GM21360 (cell line): ENCODE measurements at regions not wholly inside any gene's neighbourhood (a gene's known extent, or its start where the extent isn't known, plus 50 kb on each side); places are given as distances from the start of the nearest gene placed in this dataset.

Experiments used
- ATAC-seq: cut with Tn5 transposase; IDR thresholded peaks from one replicate; pipeline ENCODE4 v1.9.1; 2021; ENCODE audit warnings: mild to moderate bottlenecking, moderate library complexity; ENCODE audit not compliant: unreplicated experiment

DNA sequence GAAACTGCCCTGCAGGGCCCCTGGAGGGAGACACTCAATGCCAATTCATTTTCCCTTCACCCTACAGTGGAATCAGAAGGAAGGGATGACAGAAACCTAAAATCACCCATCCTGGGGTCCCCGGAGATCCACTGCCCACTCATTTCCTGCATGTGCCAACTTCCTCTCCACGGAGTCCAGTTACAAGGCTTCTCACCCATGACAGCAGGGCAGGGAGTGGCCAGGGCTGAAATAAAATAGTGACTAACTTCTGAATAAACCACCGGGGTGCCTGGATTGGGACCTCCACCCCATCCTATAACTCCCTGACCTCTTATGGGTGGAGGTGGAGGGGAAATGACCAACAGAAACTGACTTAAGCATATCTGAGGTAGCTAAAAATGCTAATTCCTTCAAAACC, 362.3 kb downstream of the MAFB start:
- ATAC-seq: no peak

DNA sequence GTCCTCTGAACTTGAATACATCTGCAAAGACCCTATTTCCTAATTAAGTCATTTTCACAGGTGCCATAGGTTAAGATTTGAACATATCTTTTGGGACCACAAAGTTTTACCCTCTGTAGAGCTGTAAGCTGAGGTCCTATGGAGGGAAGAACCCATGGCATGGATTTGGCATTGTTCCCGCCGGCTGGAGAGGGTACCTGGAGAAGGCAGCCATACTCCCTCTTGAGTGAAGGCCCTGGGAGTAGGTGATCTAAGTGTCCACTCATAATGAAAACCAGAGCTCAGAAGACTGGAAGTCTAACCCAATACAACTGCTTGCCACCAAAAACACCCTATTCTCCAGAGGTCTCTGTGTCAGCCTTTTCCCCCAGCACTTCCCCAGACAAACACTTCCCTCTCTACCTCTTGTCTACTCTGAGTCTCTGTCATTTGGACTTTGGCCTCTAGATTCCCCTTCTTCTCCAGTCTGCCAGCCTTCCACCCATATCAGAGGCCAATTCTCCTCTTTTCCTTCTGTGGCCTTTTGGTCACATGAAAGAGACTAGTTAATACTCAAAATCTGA, 363.9 kb downstream of the MAFB start:
- ATAC-seq: no peak

DNA sequence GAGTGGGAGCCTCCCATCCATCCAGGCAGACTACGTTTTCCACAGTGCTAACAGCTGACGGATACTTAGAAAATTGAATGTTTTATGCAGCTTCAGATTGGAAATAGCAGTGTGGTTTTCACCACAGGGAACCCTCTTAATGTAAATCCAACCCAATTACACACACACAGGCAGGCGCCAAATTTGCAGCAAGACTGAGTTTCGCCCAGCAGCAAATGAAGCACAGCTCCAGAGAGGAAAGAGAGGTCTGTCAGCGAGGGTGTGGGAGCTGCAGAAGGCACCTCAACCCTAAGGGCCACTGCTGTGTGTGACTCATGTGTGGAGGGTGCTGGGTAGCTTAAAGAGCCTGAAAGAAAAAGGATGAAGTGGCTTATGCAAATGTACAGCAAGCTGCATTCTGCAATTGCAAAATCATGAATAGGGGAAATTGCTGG, 365.7 kb downstream of the MAFB start:
- ATAC-seq: no peak

DNA sequence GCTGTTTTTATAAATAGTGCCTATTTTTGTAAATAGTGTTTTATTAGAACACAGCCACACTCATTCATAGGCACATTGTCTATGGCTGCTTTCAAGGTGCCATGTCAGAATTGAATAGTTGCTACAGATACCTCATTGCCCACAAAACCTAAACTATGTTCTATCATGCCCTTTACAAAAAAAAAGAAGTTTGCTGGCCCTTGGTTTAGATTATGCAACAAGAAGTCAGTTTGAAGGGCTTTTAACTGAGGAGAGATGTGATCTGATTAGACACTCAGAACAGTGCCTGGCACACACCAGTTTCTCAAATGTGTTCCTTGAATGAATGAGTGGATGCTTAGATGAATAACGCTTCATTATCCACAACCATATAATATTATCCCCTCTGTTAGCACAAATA, 366.1 kb downstream of the MAFB start:
- no peak for ATAC-seq

DNA sequence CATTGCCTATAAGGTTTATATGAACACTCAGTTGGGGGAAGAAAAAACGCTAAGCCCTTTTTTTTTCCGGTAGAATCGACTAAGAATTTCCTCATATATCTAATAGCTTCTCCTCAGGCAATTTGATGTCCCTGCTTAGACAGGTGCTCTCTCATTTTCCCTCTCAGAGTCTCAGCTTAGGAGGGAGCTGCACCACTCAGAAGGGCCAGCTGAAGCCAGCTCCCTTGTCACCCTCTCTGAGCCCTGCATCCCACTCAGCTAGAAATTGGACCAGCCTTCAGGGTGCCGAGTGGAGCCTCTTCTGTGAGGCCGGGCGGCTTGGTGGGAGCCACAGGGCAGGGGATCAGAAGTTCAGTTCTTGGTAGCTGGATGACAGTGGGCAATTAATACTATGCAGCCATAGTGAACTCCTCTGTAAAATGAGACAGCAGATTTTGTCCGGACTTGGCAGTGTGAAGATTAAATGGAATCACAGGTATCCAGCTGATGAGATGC, 368.5 kb downstream of the MAFB start:
- ATAC-seq: no peak

DNA sequence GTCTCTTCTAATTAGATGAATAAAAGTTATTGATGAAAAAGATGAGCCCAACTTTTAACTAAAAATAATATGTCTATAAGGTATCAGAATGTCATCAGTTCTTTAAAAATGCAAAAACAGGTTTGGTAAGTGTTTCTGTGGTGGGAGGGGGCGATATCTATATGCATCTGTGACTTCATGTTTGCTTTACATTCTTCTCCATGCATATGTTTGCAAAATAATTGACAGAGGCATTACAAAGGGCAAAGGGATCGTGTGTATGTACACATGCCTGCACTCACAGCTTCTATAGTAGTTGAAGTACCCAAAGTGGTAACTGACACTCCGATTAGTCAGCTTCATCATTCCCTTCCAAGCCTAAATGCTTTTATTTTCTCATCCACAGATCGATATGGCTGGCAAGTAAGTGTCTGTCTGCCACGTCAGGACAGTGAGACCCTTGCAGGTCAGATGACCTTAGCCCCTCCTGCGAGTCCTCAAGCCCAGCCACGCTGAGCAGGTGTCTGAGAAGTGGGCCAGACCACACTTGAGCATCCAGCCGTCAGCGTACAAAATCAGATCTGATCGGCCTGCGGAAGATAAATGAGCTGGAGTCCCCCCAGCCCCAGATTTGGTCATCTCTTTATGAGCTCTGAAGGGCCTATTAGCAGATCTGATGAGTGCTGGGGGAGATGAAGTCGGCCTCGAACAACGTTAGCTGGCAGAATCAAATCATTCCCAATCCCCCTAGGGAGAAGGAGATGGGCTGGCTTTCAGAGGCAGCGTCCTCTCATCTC, 369.1 kb downstream of the MAFB start:
- ATAC-seq: no peak

DNA sequence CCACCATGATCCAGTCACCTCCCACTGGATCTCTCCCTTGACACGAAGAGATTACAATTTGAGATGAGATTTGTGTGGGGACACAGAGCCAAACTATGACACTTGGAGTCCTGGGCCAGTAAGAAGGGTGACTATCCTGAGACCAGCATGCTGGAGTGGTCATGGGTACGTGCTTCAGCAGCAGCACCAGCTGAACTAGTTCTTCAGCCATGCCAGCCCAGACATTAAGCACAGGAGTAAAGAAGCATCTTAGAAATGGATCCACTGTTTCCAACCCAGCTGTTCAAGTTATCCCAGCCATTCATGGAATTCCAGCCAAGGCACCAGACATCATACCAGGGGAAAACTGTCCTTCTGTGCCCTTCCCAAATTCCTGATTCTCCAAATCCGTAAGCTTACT, 370.0 kb downstream of the MAFB start:
- no peak for ATAC-seq

DNA sequence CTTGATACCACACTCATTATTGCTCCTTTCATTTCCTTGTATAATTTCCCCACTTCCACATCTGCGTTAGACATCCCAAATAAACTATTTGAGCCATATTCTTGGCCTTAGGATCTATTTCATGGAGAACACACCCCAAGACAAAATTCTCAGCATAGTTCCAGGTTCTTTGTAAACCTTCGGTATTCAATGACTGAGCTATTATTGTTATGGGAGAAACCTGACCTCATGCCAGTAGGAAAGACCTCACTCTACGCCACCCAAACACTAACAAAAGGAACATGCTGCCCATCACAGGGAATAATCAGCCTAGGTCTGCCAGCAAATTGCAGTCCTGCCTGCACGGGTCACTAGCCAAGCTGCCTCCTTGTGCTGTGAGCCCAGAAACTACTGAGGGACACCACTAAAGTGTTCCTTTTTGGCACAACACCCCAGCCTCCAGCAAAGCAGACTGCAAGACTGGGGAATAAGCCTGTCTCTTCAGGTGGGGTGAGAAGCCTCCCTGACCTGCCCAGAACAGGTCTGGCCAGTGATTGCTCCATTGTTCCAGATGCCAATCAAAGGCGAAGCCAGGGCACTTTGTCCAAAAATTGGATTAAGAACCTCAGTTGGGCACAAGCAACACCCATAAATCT, 371.8 kb downstream of the MAFB start:
- no peak for ATAC-seq

DNA sequence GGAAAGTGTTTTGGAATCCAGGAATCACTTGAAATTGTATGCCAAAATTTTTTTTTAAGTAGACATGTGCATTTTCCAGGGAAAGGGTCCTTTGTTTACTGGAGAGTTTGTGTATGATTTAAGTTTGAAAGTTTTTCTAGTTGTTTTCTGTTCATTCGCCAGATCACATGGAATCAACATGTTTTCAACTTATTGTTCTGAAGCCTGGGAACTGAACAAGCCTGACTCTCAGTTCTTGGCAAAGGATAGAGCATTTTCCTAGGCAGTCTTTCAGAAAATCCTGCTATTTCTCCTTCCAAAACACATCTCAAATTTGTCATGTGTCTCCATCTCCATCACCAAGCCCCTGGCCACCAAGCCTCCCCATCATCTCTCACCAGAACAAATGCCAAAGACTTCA, 374.8 kb downstream of the MAFB start:
- no peak for ATAC-seq

DNA sequence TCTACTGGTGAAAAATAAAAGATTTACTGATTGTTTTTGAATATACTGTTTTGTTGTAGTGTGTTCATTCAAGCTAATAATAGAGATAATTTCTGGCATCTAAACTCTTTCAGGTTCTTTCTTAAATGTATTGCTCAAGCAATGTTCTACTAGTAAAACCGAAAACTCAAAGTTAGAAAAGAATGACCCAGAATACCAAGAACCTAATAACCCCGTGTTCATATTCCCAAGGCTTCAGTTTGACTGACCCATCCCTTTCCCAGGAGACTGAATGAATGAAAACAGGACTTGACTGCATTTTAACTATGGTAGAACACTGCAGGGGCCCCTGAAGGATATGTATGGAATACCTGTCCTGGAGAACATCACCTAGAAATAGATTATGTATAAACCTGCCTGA, 375.3 kb downstream of the MAFB start:
- no peak for ATAC-seq

DNA sequence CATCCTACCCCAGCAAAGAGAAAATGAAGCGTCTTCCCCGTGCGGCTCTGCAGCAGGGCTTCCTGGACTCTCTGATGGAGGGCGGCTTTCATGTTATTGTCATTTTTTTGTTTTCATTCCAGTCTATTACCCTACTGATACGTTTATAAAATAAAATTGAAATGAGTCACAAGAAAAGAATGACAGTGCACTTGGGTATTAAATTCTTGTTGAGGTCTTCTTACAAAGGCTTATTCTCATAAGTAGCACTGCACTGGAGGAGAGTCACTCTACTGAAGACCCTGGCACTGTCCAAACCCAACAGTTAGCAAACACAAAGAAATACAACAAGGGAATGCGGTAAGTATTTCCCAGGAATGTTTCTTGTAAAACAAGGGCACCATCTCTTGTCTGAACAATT, 379.3 kb downstream of the MAFB start:
- no peak for ATAC-seq

DNA sequence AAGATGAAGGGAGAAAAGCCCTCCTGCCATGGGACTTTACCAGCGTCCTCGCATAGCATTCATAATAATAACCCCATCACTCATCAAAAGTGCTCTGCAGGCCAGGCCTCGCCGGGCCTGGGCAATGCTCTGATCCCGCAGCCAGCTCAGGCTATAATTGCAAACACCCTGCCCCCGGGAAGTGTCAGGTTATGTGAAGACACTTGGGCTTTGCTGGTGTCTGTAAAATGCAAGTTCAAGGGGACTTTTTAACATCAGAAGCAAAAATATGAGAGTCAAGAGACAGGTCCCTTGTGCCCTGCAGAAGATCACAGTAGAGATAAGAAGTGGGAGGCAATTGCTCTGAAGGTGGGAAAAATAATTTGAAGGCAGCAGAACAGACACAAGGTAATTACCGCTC, 381.0 kb downstream of the MAFB start:
- ATAC-seq: no peak

DNA sequence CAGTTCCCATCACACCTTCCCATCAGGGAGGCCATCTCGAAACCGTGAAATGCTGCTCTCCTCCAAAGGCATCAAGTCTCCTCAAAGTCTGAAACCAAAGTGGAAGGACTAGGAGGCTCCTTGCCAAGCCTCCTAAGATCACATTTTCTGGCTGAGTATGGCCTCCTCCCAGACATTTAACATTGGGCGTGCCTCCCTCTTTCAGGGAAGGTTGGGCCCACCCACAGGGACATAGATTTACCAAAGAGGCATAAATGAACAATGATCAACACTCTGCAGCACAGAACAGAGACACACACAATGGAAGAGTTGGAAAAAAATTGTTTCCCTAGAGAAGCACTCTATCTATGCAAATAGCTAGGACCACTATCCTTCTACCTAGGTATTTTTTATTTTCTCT, 381.8 kb downstream of the MAFB start:
- ATAC-seq: no peak

DNA sequence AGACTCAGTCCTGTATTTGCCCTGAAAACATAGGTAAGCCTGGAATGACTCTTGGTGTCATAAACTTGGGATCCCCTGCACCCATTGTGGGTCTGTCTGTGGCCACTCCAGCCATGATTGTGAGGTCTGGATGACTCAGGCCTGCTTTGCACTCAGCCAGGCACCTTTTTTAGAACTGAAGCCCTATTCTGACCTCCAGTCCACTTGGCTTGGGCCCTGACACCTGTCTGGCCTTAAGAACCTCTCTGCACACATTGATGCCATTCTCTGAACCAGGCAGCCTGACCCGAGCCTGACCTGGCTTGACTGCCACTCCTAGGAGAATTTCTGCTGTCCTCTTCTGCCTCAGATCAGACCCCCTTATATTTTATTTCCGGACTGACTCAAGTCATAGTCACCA, 383.7 kb downstream of the MAFB start:
- ATAC-seq: no peak

DNA sequence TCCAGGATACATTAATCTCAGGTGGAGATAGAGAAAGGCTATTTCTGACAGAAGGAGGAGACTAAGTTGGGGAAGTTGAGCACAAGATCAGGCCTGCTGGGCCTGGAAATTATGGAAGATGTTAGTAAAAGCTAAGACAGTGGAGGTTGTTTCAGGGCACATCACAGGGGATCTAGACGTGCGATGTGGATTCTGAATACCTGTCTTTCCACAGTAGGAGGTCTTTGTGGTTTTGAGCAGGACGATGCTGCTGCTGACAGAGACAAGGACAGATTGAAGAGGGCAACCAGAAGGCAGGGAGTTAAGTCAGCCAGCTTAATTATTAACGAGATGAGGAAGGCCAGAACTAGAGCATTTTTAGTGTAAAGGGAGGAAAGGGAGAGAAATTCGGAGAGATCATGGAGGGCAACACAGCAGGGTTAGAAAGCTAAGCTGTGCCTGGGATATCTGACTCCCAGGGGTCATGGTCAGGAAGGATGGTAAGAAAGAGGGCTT, 384.9 kb downstream of the MAFB start:
- ATAC-seq: no peak

DNA sequence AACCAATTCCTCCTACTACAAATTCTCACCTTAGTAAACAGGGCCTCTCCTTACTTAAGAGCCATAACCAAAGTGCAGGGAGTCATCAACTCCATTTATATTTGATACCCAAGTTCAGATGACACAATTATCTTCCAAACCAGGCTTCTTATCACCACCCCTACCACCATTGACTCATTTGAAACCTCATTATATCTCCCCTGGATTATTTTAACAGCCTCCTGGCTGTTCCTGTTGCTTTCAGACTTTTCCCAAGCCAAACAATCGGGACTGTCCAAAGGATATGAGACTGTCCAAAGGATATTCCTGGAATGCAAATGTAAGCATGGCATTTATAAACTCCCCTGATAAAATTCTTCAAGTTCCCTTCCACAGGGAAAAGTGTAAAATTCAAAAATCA, 394.3 kb downstream of the MAFB start:
- ATAC-seq: no peak

DNA sequence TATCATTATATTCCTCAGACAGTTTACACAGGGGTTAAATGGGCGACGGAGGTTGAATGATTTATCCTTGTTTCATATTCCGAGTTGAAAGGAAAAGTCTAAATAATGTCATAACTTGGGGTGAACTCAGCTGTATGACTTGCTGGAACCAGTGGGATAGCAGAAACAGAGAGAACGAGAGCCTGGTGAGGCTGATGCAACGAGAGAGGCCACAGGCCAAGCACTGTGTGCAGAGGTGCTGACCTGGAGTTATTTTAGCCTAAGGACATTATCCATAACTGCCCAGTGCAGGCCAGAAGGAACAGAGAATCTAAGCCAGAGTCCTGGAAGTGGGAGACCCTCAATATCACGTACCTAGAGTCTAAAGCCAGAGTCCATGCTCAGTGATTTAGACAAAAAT, 394.9 kb downstream of the MAFB start:
- no peak for ATAC-seq

DNA sequence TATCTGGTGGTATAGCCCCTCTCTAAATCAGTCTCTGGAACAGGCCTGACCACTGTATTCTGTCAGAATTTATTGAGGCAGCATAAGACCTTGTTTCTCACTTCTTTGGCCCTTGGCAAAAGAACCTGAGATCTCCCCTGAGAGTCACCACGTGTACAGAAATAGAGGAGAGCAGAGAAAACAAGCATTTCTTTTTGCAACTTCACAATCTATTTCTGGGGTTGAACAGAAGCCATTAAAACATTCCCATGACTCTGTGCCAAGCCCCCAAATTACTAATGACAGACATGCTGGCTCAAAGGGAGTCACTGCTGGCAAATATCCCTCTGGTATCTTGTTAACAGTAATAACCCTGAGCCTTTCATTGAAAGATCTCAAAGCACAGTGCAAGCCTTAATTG, 395.3 kb downstream of the MAFB start:
- ATAC-seq: no peak

DNA sequence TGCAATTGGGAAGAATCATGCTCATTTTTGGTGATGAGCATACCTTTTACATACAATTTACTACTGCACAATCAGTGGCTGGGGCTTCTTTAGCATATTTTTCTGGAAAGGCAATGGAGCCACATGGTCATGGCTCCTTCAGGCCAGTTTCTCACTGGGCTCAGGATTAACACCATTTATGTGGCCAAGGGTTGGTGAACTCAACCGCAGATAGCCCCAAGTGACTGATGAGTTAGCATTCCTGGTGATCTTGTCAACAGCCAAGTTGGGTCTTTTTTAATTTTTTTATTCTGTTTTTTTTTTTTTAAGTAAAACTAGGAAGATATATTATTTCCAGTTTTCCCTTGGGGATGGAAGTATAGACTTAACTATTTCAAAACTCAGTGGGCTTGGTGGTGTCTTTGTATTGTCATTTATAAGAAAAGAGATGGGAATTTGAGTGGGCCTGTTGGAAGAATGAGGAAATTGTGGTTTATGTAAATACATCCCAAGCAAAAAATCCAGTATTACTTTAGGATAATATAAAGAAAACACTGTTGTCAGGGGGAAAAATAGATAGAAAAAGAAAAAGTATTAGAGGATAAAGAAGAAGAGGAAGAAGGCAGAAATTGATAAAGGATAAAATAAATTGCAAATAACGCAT, 397.4 kb downstream of the MAFB start:
- ATAC-seq: no peak

DNA sequence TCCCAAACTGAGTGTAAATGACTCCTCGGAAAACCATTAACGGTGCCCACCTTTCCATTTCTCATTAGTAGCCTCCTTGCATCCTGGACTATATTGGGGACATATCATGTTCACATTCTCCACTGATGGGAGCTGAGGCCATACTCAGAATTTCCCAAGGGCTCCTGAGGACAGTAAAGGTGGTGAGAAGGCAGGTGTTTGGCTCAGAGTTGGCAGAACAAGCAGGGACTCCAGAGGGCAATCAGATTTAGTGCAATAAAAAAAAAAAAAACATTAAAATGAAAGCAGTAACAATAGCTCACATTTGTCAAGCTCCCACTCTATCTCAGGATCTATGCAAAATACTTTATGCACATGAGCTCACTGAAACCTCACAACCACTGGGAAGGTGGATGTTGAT, 401.4 kb downstream of the MAFB start:
- no peak for ATAC-seq

DNA sequence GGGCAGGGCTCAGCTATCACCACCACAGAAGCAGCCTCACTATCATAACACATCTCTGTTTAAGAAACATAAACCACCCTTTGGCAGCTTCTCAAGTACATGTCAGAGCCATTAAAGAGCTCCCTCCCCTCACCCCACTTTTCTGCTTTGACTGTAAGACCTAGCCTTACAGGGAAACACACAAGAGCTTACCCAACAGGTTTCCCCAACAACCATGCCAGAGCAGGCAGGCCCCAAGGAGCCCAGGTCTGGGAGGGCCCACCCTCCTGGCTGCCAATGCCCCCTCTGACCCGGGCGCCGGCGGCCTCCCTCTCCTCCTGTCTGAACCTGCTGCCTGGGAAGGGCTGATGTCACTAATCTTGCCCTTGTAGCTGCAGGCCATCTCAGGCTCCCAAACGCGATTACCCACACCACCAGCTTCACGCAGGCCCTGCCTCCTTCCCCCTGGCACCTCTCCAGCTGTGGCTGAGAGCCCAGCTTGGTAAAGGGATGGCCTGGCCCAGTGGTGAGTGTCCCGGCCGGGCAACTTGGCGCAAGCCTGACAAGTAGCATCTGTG, 402.0 kb downstream of the MAFB start:
- no peak for ATAC-seq
